ENCODE measurements at regions not wholly inside any gene's neighbourhood (a gene's known extent, or its start where the extent isn't known, plus 50 kb on each side); places are given as distances from the start of the nearest gene placed in this dataset.

DNA sequence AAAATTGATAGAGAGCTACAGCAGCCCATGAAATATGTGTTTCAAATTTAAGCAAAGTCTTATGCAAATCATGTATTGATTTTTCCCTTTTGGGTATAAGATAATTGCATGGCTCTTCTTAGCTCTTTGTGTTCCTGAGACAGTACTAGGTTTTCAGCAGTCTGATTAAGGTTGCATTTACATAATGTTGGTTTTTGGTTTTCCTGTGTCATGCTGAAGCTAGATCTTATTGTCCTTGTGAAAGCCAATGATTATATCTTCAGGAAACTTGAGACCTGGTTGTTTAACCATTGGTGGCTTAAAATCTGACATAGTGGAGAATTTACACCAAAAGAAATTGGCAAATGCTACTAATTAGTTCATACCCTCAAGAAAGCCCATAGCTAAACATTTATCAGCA lies 392.6 kb downstream of the ZPLD1 start:
- TF ChIP-seq, protein P1, sequence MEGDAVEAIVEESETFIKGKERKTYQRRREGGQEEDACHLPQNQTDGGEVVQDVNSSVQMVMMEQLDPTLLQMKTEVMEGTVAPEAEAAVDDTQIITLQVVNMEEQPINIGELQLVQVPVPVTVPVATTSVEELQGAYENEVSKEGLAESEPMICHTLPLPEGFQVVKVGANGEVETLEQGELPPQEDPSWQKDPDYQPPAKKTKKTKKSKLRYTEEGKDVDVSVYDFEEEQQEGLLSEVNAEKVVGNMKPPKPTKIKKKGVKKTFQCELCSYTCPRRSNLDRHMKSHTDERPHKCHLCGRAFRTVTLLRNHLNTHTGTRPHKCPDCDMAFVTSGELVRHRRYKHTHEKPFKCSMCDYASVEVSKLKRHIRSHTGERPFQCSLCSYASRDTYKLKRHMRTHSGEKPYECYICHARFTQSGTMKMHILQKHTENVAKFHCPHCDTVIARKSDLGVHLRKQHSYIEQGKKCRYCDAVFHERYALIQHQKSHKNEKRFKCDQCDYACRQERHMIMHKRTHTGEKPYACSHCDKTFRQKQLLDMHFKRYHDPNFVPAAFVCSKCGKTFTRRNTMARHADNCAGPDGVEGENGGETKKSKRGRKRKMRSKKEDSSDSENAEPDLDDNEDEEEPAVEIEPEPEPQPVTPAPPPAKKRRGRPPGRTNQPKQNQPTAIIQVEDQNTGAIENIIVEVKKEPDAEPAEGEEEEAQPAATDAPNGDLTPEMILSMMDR (IDR thresholded peaks at IDR 0.05; ENCODE audit: low read depth, low read length): no peak

DNA sequence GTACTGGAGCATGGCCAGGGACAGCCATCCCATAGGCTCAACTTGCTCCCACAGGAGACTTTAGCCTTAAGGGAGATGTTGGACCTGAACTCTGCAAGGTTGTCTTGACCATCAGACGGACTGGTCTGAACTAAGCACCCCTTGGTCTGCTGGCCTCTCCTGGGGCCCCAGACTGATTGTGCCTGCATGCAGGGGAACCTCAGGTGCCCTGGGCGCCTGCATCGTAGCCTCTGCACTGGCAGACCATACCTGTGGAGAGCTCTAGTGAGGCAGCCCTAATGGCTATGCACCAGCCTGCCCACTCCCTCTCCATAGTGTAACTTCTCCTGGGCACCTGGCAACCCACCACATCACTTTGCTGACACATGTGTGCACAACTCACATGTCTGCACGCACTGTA lies 395.6 kb downstream of the ZPLD1 start:
- DNase-seq: no peak
- TF ChIP-seq, protein P1 (IDR thresholded peaks at IDR 0.05; ENCODE audit: low read depth, low read length): no peak
- Histone ChIP-seq H3K4me3 (ENCODE audit: low read depth, low read length) (no peak overlapping the region), H3K36me3 (no peaks in the 10 kb centered on the region), H3K27ac (no peak overlapping the region), H3K9me3 (ENCODE audit: severe bottlenecking) (no peaks in the 10 kb centered on the region), H3K27me3 (ENCODE audit: insufficient read depth, low read depth, severe bottlenecking) (no peaks in the 10 kb centered on the region)

More for the DNA sequence above, 392.6 kb downstream of the ZPLD1 start:
- Histone ChIP-seq H3K27me3 (ENCODE audit: insufficient read depth, low read depth, severe bottlenecking) (no peaks in the 10 kb centered on the region), H3K9me3 (ENCODE audit: severe bottlenecking) (no peaks in the 10 kb centered on the region), H3K36me3 (no peaks in the 10 kb centered on the region), H3K4me3 (ENCODE audit: low read depth, low read length) (no peak overlapping the region), H3K27ac (no peak overlapping the region)
- DNase-seq: no peak

DNA sequence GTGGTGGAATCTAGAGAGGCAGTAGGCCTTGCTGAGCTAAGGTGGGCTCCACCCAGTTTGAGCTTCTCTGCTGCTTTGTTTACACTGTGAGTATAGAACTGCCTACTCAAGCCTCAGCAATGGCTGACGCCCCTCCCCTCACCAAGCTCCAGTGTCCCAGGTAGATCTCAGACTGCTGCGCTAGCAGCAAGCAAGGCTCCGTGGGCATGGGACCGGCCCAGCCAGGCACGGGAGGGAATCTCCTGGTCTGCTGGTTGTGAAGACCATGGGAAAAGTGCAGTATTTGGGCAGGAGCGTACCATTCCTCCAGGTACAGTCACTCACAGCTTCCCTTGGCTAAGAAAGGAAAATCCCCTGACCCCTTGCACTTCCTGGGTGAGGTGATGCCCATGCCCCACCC lies 407.1 kb downstream of the ZPLD1 start:
- no peaks in the 10 kb centered on the region for H3K36me3 ChIP-seq
- H3K27me3 ChIP-seq (ENCODE audit: insufficient read depth, low read depth, severe bottlenecking): no peaks in the 10 kb centered on the region
- DNase-seq: no peak
- no peak overlapping the region for H3K4me3 ChIP-seq (ENCODE audit: low read depth, low read length)
- no peaks in the 10 kb centered on the region for H3K9me3 ChIP-seq (ENCODE audit: severe bottlenecking)
- TF ChIP-seq, protein P1 (IDR thresholded peaks at IDR 0.05; ENCODE audit: low read depth, low read length): no peak
- no peak overlapping the region for H3K27ac ChIP-seq

DNA sequence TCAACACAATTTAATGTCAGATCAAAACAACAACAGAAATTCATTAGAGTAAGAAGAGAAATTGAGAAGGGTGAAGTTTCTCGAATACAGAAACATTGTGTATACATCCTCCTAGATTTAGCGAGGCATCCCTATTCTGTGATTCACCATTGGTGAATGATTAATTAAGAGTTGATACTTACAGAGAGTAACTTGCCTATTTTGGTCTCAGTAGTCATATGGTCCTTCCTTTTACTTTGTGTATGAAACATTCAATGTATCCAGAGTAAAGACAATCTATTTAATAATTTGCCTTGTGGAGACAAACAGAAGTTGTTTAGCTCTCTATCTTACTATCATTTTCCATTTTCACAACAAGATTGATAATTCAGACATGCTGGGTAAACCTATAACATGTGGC lies 432.0 kb downstream of the ZPLD1 start:
- H3K9me3 ChIP-seq (ENCODE audit: severe bottlenecking): no peaks in the 10 kb centered on the region
- no peaks in the 10 kb centered on the region for H3K27me3 ChIP-seq (ENCODE audit: insufficient read depth, low read depth, severe bottlenecking)
- TF ChIP-seq, protein P1 (IDR thresholded peaks at IDR 0.05; ENCODE audit: low read depth, low read length): no peak
- no peaks in the 10 kb centered on the region for H3K36me3 ChIP-seq
- H3K4me3 ChIP-seq (ENCODE audit: low read depth, low read length): no peak overlapping the region
- no peak for DNase-seq
- H3K27ac ChIP-seq: no peak overlapping the region

DNA sequence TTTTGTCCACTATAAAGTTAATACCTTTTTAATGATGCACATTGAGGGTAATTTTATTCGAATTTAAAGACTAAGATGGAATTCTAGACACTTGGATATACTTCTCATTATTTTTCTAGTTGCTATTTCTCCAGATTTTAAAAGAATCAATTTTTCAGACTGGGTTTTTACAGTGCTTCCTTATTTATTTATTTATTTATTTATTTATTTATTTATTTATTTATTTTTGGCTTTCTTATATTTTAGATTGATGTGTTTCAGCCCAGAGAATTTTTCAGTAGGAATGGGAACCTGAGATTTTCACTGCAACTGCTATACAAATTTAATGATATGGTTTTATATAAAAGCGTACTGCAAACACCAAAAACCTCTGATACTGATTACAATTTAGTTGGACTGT lies 448.7 kb downstream of the ZPLD1 start:
- Histone ChIP-seq H3K27ac (no peak overlapping the region), H3K4me3 (ENCODE audit: low read depth, low read length) (no peak overlapping the region), H3K27me3 (ENCODE audit: insufficient read depth, low read depth, severe bottlenecking) (no peaks in the 10 kb centered on the region), H3K9me3 (ENCODE audit: severe bottlenecking) (no peaks in the 10 kb centered on the region), H3K36me3 (no peaks in the 10 kb centered on the region)
- TF ChIP-seq, protein P1 (IDR thresholded peaks at IDR 0.05; ENCODE audit: low read depth, low read length): no peak
- DNase-seq: no peak

DNA sequence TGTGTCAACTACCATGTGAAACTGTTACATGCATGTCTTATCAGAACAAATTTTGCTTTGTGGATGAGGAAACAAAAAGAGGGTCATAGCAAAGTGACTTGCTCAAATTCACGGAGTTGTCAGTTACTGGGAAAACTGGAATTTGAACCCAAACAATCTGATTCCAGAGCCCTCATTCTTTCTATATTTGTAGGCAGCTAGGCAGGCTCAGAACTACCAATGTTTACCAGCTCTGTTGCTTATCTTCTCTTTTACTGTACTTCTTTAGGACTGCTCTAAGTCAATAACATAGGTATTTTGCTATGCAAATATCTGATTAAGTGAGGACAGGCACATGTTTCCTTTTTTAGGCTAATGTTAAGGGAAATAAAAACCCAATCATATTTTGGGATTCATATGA lies 450.5 kb downstream of the ZPLD1 start:
- H3K36me3 ChIP-seq: no peaks in the 10 kb centered on the region
- no peak overlapping the region for H3K27ac ChIP-seq
- TF ChIP-seq, protein P1 (IDR thresholded peaks at IDR 0.05; ENCODE audit: low read depth, low read length): no peak
- no peaks in the 10 kb centered on the region for H3K27me3 ChIP-seq (ENCODE audit: insufficient read depth, low read depth, severe bottlenecking)
- no peaks in the 10 kb centered on the region for H3K9me3 ChIP-seq (ENCODE audit: severe bottlenecking)
- DNase-seq: no peak
- H3K4me3 ChIP-seq (ENCODE audit: low read depth, low read length): no peak overlapping the region
